Adipocyte (in vitro differentiated cells): ENCODE measurements at regions not wholly inside any gene's neighbourhood (a gene's known extent, or its start where the extent isn't known, plus 50 kb on each side); places are given as distances from the start of the nearest gene placed in this dataset.

ENCODE experiments used
- DNase-seq: peaks from one replicate; pipeline ENCODE4 v3.0.0-alpha.2; 2015; ENCODE audit warnings: low read depth
- H3K27me3 ChIP-seq: replicated peaks from 2 replicates; pipeline ENCODE4 v1.7.0; 2013; ENCODE audit warnings: mild to moderate bottlenecking, low read length, moderate library complexity; ENCODE audit not compliant: control insufficient read depth, insufficient read depth
- H3K36me3 ChIP-seq: 2 replicates; pipeline ENCODE4 v1.7.0; 2013; ENCODE audit warnings: low read length, mild to moderate bottlenecking, moderate library complexity; ENCODE audit not compliant: control insufficient read depth, insufficient read depth, severe bottlenecking
- H3K4me1 ChIP-seq: 2 replicates; pipeline ENCODE4 v1.7.0; 2013; ENCODE audit warnings: mild to moderate bottlenecking, low read length, moderate library complexity; ENCODE audit not compliant: control insufficient read depth, insufficient read depth
- H3K4me3 ChIP-seq: 2 replicates; pipeline ENCODE4 v1.7.0; 2013; ENCODE audit warnings: mild to moderate bottlenecking, low read length, moderate library complexity
- H3K9ac ChIP-seq: 2 replicates; pipeline ENCODE4 v1.7.0; 2013; ENCODE audit warnings: mild to moderate bottlenecking, low read length, moderate library complexity
- H3K9me3 ChIP-seq: 2 replicates; pipeline ENCODE4 v1.7.0; 2013; ENCODE audit warnings: mild to moderate bottlenecking, low read length, moderate library complexity; ENCODE audit not compliant: control insufficient read depth

GRCh38 chr1:5364591-5364990 is 627.6 kb downstream of the NPHP4 start:
- Histone ChIP-seq H3K4me1 (no peaks in the 10 kb centered on the region), H3K9ac (no peak overlapping the region), H3K4me3 (no peak overlapping the region), H3K27me3 (no peaks in the 10 kb centered on the region), H3K36me3 (no peaks in the 10 kb centered on the region), H3K9me3 (peaks cover 11% of the 10 kb centered on the region)
- no peak for DNase-seq

- no peaks in the 10 kb centered on the region for H3K4me1 ChIP-seq
- no peak overlapping the region for H3K9ac ChIP-seq
- H3K36me3 ChIP-seq: no peaks in the 10 kb centered on the region
- H3K27me3 ChIP-seq: no peaks in the 10 kb centered on the region
- DNase-seq: no peak
- no peak overlapping the region for H3K4me3 ChIP-seq
- H3K9me3 ChIP-seq: peaks cover 20% of the 10 kb centered on the region
These were observed 637.5 kb downstream of the NPHP4 start for GRCh38 chr1:5354681-5355080.

- no peaks in the 10 kb centered on the region for H3K27me3 ChIP-seq
- peaks cover 14% of the 10 kb centered on the region for H3K9me3 ChIP-seq
- H3K4me3 ChIP-seq: no peak overlapping the region
- DNase-seq: no peak
- H3K9ac ChIP-seq: no peak overlapping the region
- H3K4me1 ChIP-seq: no peaks in the 10 kb centered on the region
- no peaks in the 10 kb centered on the region for H3K36me3 ChIP-seq
These were observed 640.9 kb downstream of the NPHP4 start for GRCh38 chr1:5351366-5351765.

- DNase-seq: no peak
- Histone ChIP-seq H3K4me1 (no peaks in the 10 kb centered on the region), H3K4me3 (no peak overlapping the region), H3K36me3 (no peaks in the 10 kb centered on the region), H3K27me3 (no peaks in the 10 kb centered on the region), H3K9me3 (peaks cover 3% of the 10 kb centered on the region), H3K9ac (no peak overlapping the region)
These were observed 642.7 kb downstream of the NPHP4 start for GRCh38 chr1:5349526-5349925.

GRCh38 chr1:5348732-5349465 is 643.3 kb downstream of the NPHP4 start:
- no peak for DNase-seq
- no peaks in the 10 kb centered on the region for H3K36me3 ChIP-seq
- no peaks in the 10 kb centered on the region for H3K4me1 ChIP-seq
- H3K4me3 ChIP-seq: no peak overlapping the region
- H3K27me3 ChIP-seq: no peaks in the 10 kb centered on the region
- no peak overlapping the region for H3K9ac ChIP-seq
- H3K9me3 ChIP-seq: no peaks in the 10 kb centered on the region

GRCh38 chr1:5347726-5348125 is 644.5 kb downstream of the NPHP4 start:
- no peak overlapping the region for H3K9ac ChIP-seq
- H3K4me1 ChIP-seq: no peaks in the 10 kb centered on the region
- H3K36me3 ChIP-seq: no peaks in the 10 kb centered on the region
- no peaks in the 10 kb centered on the region for H3K27me3 ChIP-seq
- H3K9me3 ChIP-seq: no peaks in the 10 kb centered on the region
- no peak for DNase-seq
- H3K4me3 ChIP-seq: no peak overlapping the region

- DNase-seq: no peak
- no peak overlapping the region for H3K9ac ChIP-seq
- no peaks in the 10 kb centered on the region for H3K4me1 ChIP-seq
- no peak overlapping the region for H3K4me3 ChIP-seq
- H3K36me3 ChIP-seq: no peaks in the 10 kb centered on the region
- no peaks in the 10 kb centered on the region for H3K27me3 ChIP-seq
- no peaks in the 10 kb centered on the region for H3K9me3 ChIP-seq
These were observed 646.7 kb downstream of the NPHP4 start for GRCh38 chr1:5345556-5345955.

GRCh38 chr1:5343256-5344020 is 648.8 kb downstream of the NPHP4 start:
- no peaks in the 10 kb centered on the region for H3K9me3 ChIP-seq
- H3K36me3 ChIP-seq: no peaks in the 10 kb centered on the region
- no peak for DNase-seq
- H3K27me3 ChIP-seq: no peaks in the 10 kb centered on the region
- no peak overlapping the region for H3K9ac ChIP-seq
- H3K4me3 ChIP-seq: no peak overlapping the region
- no peaks in the 10 kb centered on the region for H3K4me1 ChIP-seq

- DNase-seq: no peak
- Histone ChIP-seq H3K27me3 (no peaks in the 10 kb centered on the region), H3K4me1 (no peaks in the 10 kb centered on the region), H3K9ac (no peak overlapping the region), H3K4me3 (no peak overlapping the region), H3K9me3 (no peaks in the 10 kb centered on the region), H3K36me3 (no peaks in the 10 kb centered on the region)
These were observed 649.4 kb downstream of the NPHP4 start for GRCh38 chr1:5342830-5343229.

GRCh38 chr1:5342172-5342571 is 650.1 kb downstream of the NPHP4 start:
- H3K4me3 ChIP-seq: no peak overlapping the region
- no peaks in the 10 kb centered on the region for H3K9me3 ChIP-seq
- H3K9ac ChIP-seq: no peak overlapping the region
- H3K4me1 ChIP-seq: no peaks in the 10 kb centered on the region
- no peaks in the 10 kb centered on the region for H3K27me3 ChIP-seq
- DNase-seq: no peak
- no peaks in the 10 kb centered on the region for H3K36me3 ChIP-seq

GRCh38 chr1:5341471-5341870 is 650.8 kb downstream of the NPHP4 start:
- H3K4me1 ChIP-seq: no peaks in the 10 kb centered on the region
- H3K9ac ChIP-seq: no peak overlapping the region
- H3K27me3 ChIP-seq: no peaks in the 10 kb centered on the region
- H3K4me3 ChIP-seq: no peak overlapping the region
- no peaks in the 10 kb centered on the region for H3K9me3 ChIP-seq
- DNase-seq: no peak
- H3K36me3 ChIP-seq: no peaks in the 10 kb centered on the region
